HepG2 (cell line): ENCODE measurements at regions not wholly inside any gene's neighbourhood (a gene's known extent, or its start where the extent isn't known, plus 50 kb on each side); places are given as distances from the start of the nearest gene placed in this dataset.
A peak's percentile ranks its signal among the peaks of the same experiment; 100 is the strongest.

ENCODE experiments used
- ATAC-seq: fragments of 200-7000 bp; cut with Tn5 transposase; 3 replicates; pipeline ENCODE4 v1.9.1; 2020; ENCODE audit warnings: mild to moderate bottlenecking, moderate library complexity
- BruUV-seq: library from RNA; stranded (reverse); fragments of 400-500 nt; replicated peaks from 2 replicates; lab custom pipeline; 2021; lab: Mats Ljungman, UMichigan
- CTCF ChIA-PET: fragments of 300-600 bp; formaldehyde crosslinking; extraction: SDS; loops from one replicate; lab custom pipeline; 2021; ENCODE audit warnings: low total read pairs, inconsistent platforms, low intra/inter-chr PET ratio; lab: Yijun Ruan, JAX
- POLR2A ChIA-PET: fragments of 350-600 bp; sonication (Branson Sonifier 250); formaldehyde crosslinking; loops from one replicate; lab custom pipeline; 2020; ENCODE audit warnings: antibody characterized with exemption, inconsistent platforms; lab: Yijun Ruan, JAX
- DNase-seq: peaks from one replicate; pipeline ENCODE4 v3.0.0-alpha.2; 2015; ENCODE audit warnings: low spot score
- FAIRE-seq: peaks from 3 replicates; lab custom pipeline; 2011; peaks lifted over from hg19 to GRCh38; lab: Jason Lieb, UNC
- H2AFZ ChIP-seq: one replicate; pipeline ENCODE4 v1.6.1; 2011; ENCODE audit warnings: low read length, inconsistent platforms
- H3K27ac ChIP-seq: fragments of 300-600 bp; 3 replicates; pipeline ENCODE4 v1.8.0; 2011; ENCODE audit warnings: mixed run types, mild to moderate bottlenecking, mixed read lengths, low read length, inconsistent platforms; ENCODE audit not compliant: insufficient read depth; ENCODE audit errors: extremely low read length
- H3K27me3 ChIP-seq, 2 experiments: fragments of 200-600 bp in 1 of 2; 2 replicates in 1 of 2; 3 replicates in 1 of 2; pipeline versions ENCODE4 v1.6.0 to v1.8.0; 2011; ENCODE audit warnings: low read length in 2 of 2, mild to moderate bottlenecking in 2 of 2, moderate library complexity in 2 of 2, inconsistent platforms in 1 of 2; ENCODE audit not compliant: insufficient read depth in 2 of 2, control insufficient read depth in 1 of 2
- H3K36me3 ChIP-seq, 2 experiments: fragments of 200-600 bp in 1 of 2; replicated peaks in 1 of 2; 2 replicates in 1 of 2; 3 replicates in 1 of 2; pipeline versions ENCODE4 v1.5.1 to v1.8.0; 2011; ENCODE audit warnings: low read length in 2 of 2, inconsistent platforms in 1 of 2; ENCODE audit not compliant: insufficient read depth in 2 of 2, control insufficient read depth in 1 of 2
- H3K4me1 ChIP-seq: 2 replicates; pipeline ENCODE4 v1.5.1; 2012; ENCODE audit warnings: low read length, inconsistent platforms; ENCODE audit not compliant: insufficient read depth
- H3K4me2 ChIP-seq: 2 replicates; pipeline ENCODE4 v1.6.0; 2011; ENCODE audit warnings: low read depth, low read length, inconsistent platforms
- H3K4me3 ChIP-seq, 3 experiments: fragments of 200-600 bp in 1 of 3; sonication (generic), shearing (Covaris generic) in 1 of 3; replicated peaks in 1 of 3; 2 replicates each; pipeline ENCODE4 v1.5.1; 2011 to 2016; ENCODE audit warnings: low read length in 3 of 3, inconsistent platforms in 2 of 3, low read depth in 2 of 3, mild to moderate bottlenecking in 2 of 3, control low read depth in 1 of 3, mixed read lengths in 1 of 3; ENCODE audit not compliant: insufficient read depth in 1 of 3
- H3K79me2 ChIP-seq: one replicate; pipeline ENCODE4 v1.6.1; 2011; ENCODE audit warnings: low read length, inconsistent platforms; ENCODE audit not compliant: insufficient read depth
- H3K9ac ChIP-seq: 2 replicates; pipeline ENCODE4 v1.6.0; 2011; ENCODE audit warnings: mild to moderate bottlenecking, low read depth, low read length, inconsistent platforms; ENCODE audit not compliant: insufficient read depth
- H3K9me3 ChIP-seq: 2 replicates; pipeline ENCODE4 v1.5.1; 2012; ENCODE audit warnings: mild to moderate bottlenecking, low read length
- H4K20me1 ChIP-seq: 2 replicates; pipeline ENCODE4 v1.6.0; 2011; ENCODE audit warnings: inconsistent platforms, mild to moderate bottlenecking, low read length, moderate library complexity; ENCODE audit not compliant: insufficient read depth
- CEBPB ChIP-seq: IDR thresholded peaks from 2 replicates; pipeline ENCODE4 v1.6.1; 2011; ENCODE audit warnings: low read depth, low read length, improper control_type of control experiment, borderline replicate concordance
- CEBPG ChIP-seq: IDR thresholded peaks from 2 replicates; pipeline ENCODE4 v1.6.1; 2016
- ELF3 ChIP-seq: IDR thresholded peaks from 2 replicates; pipeline ENCODE4 v1.6.1; 2016; ENCODE audit warnings: missing genetic modification reagents, missing compliant biosample characterization
- FOSL2 ChIP-seq: sonication (generic); formaldehyde crosslinking; IDR thresholded peaks from 2 replicates; pipeline ENCODE4 v1.4.0; 2020; ENCODE audit warnings: missing genetic modification reagents
- FOXO1 ChIP-seq: sonication (generic); formaldehyde crosslinking; IDR thresholded peaks from 2 replicates; pipeline ENCODE4 v1.4.0; 2020; ENCODE audit warnings: missing genetic modification reagents
- GABPA ChIP-seq, 2 experiments: IDR thresholded peaks; 2 replicates each; pipeline ENCODE4 v1.6.1; 2011 to 2016; ENCODE audit warnings: low read depth in 2 of 2, low read length in 1 of 2, missing biosample characterization in 1 of 2, missing genetic modification characterization in 1 of 2
- GATAD1 ChIP-seq: IDR thresholded peaks from 2 replicates; pipeline ENCODE4 v1.6.1; 2016; ENCODE audit warnings: missing genetic modification reagents, missing compliant biosample characterization
- PRDM10 ChIP-seq: sonication (generic); formaldehyde crosslinking; IDR thresholded peaks from 2 replicates; pipeline ENCODE4 v1.4.0; 2020; ENCODE audit warnings: low read depth, missing genetic modification reagents
- SIX1 ChIP-seq: sonication (generic); formaldehyde crosslinking; IDR thresholded peaks from 2 replicates; pipeline ENCODE4 v1.4.0; 2020; ENCODE audit warnings: missing genetic modification reagents, borderline replicate concordance
- TEAD3 ChIP-seq: optimal IDR thresholded peaks from 2 replicates; pipeline ENCODE3; 2016; ENCODE audit warnings: borderline replicate concordance
- ZNF644 ChIP-seq: IDR thresholded peaks from 2 replicates; pipeline ENCODE4 v1.6.1; 2016; ENCODE audit warnings: low read depth
- WGBS: methylation state at CpG from one replicate; pipeline ENCODE4 v1.1.6; 2017; ENCODE audit warnings: low lambda C conversion rate; 5-methylcytosine and 5-hydroxymethylcytosine counted together
- in situ Hi-C: cut with HindIII; loops from 2 replicates; pipeline ENCODE4 v1.10.0; 2017; ENCODE audit warnings: low pct_unique_long_range_greater_than_20kb; ENCODE audit not compliant: extremely low pct_ligation_motif_present
- intact Hi-C: fragments of 100-400 bp; cut with micrococcal nuclease; formaldehyde crosslinking; loops from one replicate; pipeline ENCODE4 v1.10.0; 2022; ENCODE audit not compliant: unreplicated experiment
- TF ChIP-seq, protein P1 (sequence below): IDR thresholded peaks from 2 replicates; pipeline ENCODE4 v1.4.0; 2020; ENCODE audit warnings: mild to moderate bottlenecking, missing genetic modification reagents

DNA sequence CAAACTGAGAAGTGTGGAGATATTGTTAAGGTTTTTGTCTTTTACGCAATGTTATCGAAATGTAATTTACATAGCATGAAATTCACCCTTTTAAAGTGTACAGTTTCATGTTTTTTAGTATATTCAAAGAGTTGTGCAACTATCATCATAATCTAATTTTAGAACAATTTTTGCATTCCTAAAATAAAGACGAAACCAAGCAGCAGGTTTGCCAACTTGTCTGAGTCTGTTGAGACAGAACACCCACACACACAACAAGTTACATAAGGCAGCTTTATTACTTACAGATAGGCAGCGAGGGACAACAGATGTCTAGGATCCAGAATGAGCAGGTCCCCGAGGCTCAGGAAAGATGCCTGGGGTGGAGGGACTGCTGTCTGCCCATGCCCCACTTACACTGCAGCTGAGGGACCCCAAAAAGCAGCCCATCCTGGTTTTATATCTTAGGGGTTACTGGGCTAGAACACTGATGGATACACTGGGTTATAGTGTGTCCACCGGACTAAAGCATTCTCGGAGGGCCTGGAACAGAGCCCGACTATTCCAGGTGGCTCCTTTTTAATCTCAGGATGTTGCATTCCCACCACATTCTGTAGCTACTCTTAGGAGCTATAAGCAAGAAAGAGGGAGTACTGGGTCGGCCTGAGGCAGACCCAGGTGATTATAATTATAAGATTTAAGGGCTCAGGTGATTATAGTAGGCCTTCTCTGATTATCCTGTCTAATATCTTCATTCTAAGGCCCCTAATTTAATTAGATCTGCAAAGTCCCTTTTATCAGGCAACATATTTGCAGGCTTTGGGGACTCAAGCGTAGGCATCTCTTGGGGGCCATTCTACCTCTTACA, 150.2 kb upstream of the DOK6 start (continued):
- TF ChIP-seq SIX1 (CRISPR knock-in tag) (no peak), GATAD1 (no peak)

- Histone ChIP-seq H3K36me3 (no peaks in the 10 kb centered on the region), H3K9ac (no peak overlapping the region), H4K20me1 (no peaks in the 10 kb centered on the region), H3K4me2 (no peak overlapping the region), H2AFZ (no peak overlapping the region), H3K4me3 (no peak overlapping the region), H3K27ac (no peak overlapping the region), H3K79me2 (no peaks in the 10 kb centered on the region), H3K9me3 (no peaks in the 10 kb centered on the region), H3K4me1 (no peaks in the 10 kb centered on the region), H3K27me3 (no peaks in the 10 kb centered on the region)
- no TSS peak for BruUV-seq
- in situ Hi-C loops, result no loop called here
- DNase-seq (peak; percentile 17), ATAC-seq (no peak; the same call in 2 of the 3 replicates), FAIRE-seq (no peak)
- intact Hi-C loops, result no loop called here
- TF ChIP-seq FOXO1 (no peak), CEBPB (peak; percentile 86), PRDM10 (CRISPR knock-in tag) (no peak), TEAD3 (CRISPR knock-in tag) (peak; percentile 46), ELF3 (CRISPR knock-in tag) (peak; percentile 41; the same call in 1 of the 2 replicates), CEBPG (CRISPR knock-in tag) (peak; percentile 75), GABPA (IDR thresholded peaks at IDR 0.05; ENCODE audit: low read depth, low read length) (no peak), GABPA (CRISPR knock-in tag; IDR thresholded peaks at IDR 0.05; ENCODE audit: low read depth) (no peak), ZNF644 (CRISPR knock-in tag) (peak; percentile 47; the same call in 1 of the 2 replicates), FOSL2 (CRISPR knock-in tag) (peak; percentile 41; the same call in 1 of the 2 replicates)
- TF ChIP-seq, protein P1, sequence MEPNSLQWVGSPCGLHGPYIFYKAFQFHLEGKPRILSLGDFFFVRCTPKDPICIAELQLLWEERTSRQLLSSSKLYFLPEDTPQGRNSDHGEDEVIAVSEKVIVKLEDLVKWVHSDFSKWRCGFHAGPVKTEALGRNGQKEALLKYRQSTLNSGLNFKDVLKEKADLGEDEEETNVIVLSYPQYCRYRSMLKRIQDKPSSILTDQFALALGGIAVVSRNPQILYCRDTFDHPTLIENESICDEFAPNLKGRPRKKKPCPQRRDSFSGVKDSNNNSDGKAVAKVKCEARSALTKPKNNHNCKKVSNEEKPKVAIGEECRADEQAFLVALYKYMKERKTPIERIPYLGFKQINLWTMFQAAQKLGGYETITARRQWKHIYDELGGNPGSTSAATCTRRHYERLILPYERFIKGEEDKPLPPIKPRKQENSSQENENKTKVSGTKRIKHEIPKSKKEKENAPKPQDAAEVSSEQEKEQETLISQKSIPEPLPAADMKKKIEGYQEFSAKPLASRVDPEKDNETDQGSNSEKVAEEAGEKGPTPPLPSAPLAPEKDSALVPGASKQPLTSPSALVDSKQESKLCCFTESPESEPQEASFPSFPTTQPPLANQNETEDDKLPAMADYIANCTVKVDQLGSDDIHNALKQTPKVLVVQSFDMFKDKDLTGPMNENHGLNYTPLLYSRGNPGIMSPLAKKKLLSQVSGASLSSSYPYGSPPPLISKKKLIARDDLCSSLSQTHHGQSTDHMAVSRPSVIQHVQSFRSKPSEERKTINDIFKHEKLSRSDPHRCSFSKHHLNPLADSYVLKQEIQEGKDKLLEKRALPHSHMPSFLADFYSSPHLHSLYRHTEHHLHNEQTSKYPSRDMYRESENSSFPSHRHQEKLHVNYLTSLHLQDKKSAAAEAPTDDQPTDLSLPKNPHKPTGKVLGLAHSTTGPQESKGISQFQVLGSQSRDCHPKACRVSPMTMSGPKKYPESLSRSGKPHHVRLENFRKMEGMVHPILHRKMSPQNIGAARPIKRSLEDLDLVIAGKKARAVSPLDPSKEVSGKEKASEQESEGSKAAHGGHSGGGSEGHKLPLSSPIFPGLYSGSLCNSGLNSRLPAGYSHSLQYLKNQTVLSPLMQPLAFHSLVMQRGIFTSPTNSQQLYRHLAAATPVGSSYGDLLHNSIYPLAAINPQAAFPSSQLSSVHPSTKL (CRISPR knock-in tag), result 0 out of 2 replicates have a peak, but pooled peaks have one; percentile 26
- WGBS, result 41% methylated on average over 7 of the region's 7 CpGs
- CTCF ChIA-PET, result no interaction called here
- POLR2A ChIA-PET, result no interaction called here
Observed at GRCh38 chr18:69257861-69258458, 142.7 kb upstream of the DOK6 start.
